A549 (cell line): ENCODE measurements at regions not wholly inside any gene's neighbourhood (a gene's known extent, or its start where the extent isn't known, plus 50 kb on each side); places are given as distances from the start of the nearest gene placed in this dataset.

Source experiments
- ATOH8 ChIP-seq: fragments of 250-450 bp; sonication (Bioruptor Pico); IDR thresholded peaks from 2 replicates; pipeline ENCODE4 v1.5.0; 2020; ENCODE audit warnings: low read depth, mild to moderate bottlenecking, moderate library complexity
- CHD2 ChIP-seq: fragments of 150-350 bp; IDR thresholded peaks from 2 replicates; pipeline ENCODE4 v1.6.1; 2014; ENCODE audit warnings: low read length; ENCODE audit not compliant: partially characterized antibody
- CHD4 ChIP-seq: fragments of 200-600 bp; sonication (generic); IDR thresholded peaks from 2 replicates; pipeline ENCODE4 v1.6.1; 2016; ENCODE audit warnings: antibody characterized with exemption, mild to moderate bottlenecking, borderline replicate concordance
- CTCF ChIP-seq: fragments of >200 bp; sonication (Bioruptor Twin); formaldehyde crosslinking; IDR thresholded peaks from 3 replicates; pipeline ENCODE4 v1.5.1; 2016
- FOXS1 ChIP-seq: fragments of 250-450 bp; sonication (Bioruptor Pico); IDR thresholded peaks from 2 replicates; pipeline ENCODE4 v1.5.0; 2020; ENCODE audit warnings: mild to moderate bottlenecking, moderate library complexity
- GATA3 ChIP-seq: IDR thresholded peaks from 2 replicates; pipeline ENCODE4 v1.6.1; 2012; ENCODE audit warnings: borderline replicate concordance
- HDAC2 ChIP-seq: fragments of 200-600 bp; sonication (generic); IDR thresholded peaks from 2 replicates; pipeline ENCODE4 v1.6.1; 2016
- HOXA7 ChIP-seq: fragments of 250-450 bp; sonication (Bioruptor Pico); IDR thresholded peaks from 2 replicates; pipeline ENCODE4 v1.5.0; 2020; ENCODE audit warnings: mild to moderate bottlenecking, moderate library complexity
- HOXB5 ChIP-seq: fragments of 250-450 bp; sonication (Bioruptor Pico); IDR thresholded peaks from 2 replicates; pipeline ENCODE4 v1.5.0; 2020; ENCODE audit warnings: mild to moderate bottlenecking, moderate library complexity
- JUNB ChIP-seq: fragments of >200 bp; sonication (Bioruptor Twin); formaldehyde crosslinking; IDR thresholded peaks from 2 replicates; pipeline ENCODE4 v1.6.1; 2016
- KDM5A ChIP-seq: fragments of 200-600 bp; sonication (generic); IDR thresholded peaks from 2 replicates; pipeline ENCODE4 v1.6.1; 2016; ENCODE audit warnings: antibody characterized with exemption, mild to moderate bottlenecking
- MAZ ChIP-seq: fragments of 150-350 bp; IDR thresholded peaks from 2 replicates; pipeline ENCODE4 v1.6.1; 2014; ENCODE audit warnings: antibody characterized with exemption, low read depth, low read length, borderline replicate concordance
- MYC ChIP-seq: IDR thresholded peaks from 2 replicates; pipeline ENCODE4 v1.6.1; 2012; ENCODE audit warnings: mild to moderate bottlenecking, inconsistent platforms, low read length, improper control_type of control experiment, borderline replicate concordance
- NFE2L2 ChIP-seq: fragments of 150-350 bp; conservative IDR thresholded peaks from 2 replicates; pipeline ENCODE4 v1.6.1; 2014; ENCODE audit warnings: low read length
- NPAS2 ChIP-seq: fragments of 250-450 bp; sonication (Bioruptor Pico); IDR thresholded peaks from 2 replicates; pipeline ENCODE4 v1.8.0; 2022; ENCODE audit warnings: mild to moderate bottlenecking, moderate library complexity, borderline replicate concordance
- NR3C1 ChIP-seq: fragments of >200 bp; sonication (Bioruptor Twin); formaldehyde crosslinking; IDR thresholded peaks from 3 replicates; pipeline ENCODE4 v1.6.1; 2017
- RARB ChIP-seq: fragments of 250-450 bp; sonication (Bioruptor Pico); IDR thresholded peaks from 2 replicates; pipeline ENCODE4 v1.8.0; 2021; ENCODE audit warnings: mild to moderate bottlenecking, moderate library complexity
- RCOR1 ChIP-seq: fragments of 150-350 bp; IDR thresholded peaks from 2 replicates; pipeline ENCODE4 v1.6.1; 2014; ENCODE audit warnings: antibody characterized with exemption, low read length, low read depth
- SREBF2 ChIP-seq: fragments of 450-650 bp; IDR thresholded peaks from 2 replicates; pipeline ENCODE4 v1.6.1; 2014; ENCODE audit warnings: mild to moderate bottlenecking, moderate library complexity
- TFCP2L1 ChIP-seq: fragments of 250-450 bp; sonication (Bioruptor Pico); IDR thresholded peaks from 2 replicates; pipeline ENCODE4 v1.5.0; 2021; ENCODE audit warnings: mild to moderate bottlenecking
- TP53 ChIP-seq: fragments of 250-450 bp; sonication (Bioruptor Pico); IDR thresholded peaks from 2 replicates; pipeline ENCODE4 v1.5.0; 2021; ENCODE audit warnings: mild to moderate bottlenecking, moderate library complexity
- USF2 ChIP-seq: fragments of 450-650 bp; IDR thresholded peaks from 2 replicates; pipeline ENCODE4 v1.6.1; 2014; ENCODE audit warnings: antibody characterized with exemption
- ZSCAN20 ChIP-seq: fragments of 250-450 bp; sonication (Bioruptor Pico); IDR thresholded peaks from 2 replicates; pipeline ENCODE4 v1.8.0; 2022; ENCODE audit warnings: mild to moderate bottlenecking, moderate library complexity
- TF ChIP-seq, protein P1 (sequence below): IDR thresholded peaks from 2 replicates; pipeline ENCODE4 v1.6.1; 2012
- TF ChIP-seq, protein P2 (sequence below): IDR thresholded peaks from 2 replicates; pipeline ENCODE4 v1.6.1; 2012

DNA sequence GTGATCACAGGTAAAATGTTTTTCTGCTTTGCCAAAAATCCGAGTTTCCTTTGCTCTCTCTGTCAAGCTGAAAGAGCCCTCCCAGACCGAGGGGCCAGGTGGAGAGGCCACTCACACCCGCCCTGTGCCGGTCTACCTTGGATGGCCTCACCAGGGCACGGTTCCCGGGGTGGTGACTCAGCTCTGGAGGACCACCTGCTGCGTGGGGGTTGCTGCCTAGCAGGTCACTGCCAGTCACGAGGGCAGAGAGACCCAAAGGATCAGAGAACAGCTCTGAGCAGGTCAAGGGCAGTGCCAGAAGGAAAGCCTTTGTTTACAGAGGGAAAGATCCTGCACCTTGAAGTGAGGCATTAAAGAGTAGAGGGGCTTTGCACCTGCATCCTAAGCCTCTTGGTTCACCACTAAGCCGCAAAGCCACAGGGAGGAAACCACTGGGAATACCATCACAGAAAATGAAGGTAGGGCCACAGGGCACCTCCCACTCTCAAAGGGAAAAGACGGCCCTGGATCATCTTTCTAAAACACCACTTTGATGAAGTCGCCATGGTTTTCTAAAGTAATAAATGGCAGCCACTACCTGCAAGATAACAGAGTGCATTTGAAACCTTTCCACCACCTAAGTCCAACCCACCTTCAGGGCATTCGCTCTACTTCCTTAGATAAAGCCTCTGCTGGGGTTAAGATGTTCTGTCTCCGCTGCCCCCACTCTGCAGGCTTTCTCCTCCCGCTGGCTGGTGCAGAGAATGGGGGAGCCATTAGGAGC, 160.3 kb upstream of the KLF14 start (continued):
- no peak for TF ChIP-seq HOXB5 (CRISPR knock-in tag)
- peak; percentile 80 for TF ChIP-seq USF2
- TF ChIP-seq CHD2, result no peak
- TF ChIP-seq NR3C1, result no peak
- TF ChIP-seq NFE2L2, result peak; percentile 62; the same call in 1 of the 2 replicates
- TF ChIP-seq, protein P1, sequence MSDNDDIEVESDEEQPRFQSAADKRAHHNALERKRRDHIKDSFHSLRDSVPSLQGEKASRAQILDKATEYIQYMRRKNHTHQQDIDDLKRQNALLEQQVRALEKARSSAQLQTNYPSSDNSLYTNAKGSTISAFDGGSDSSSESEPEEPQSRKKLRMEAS, result peak; percentile 94
- TF ChIP-seq HDAC2, result no peak
- TF ChIP-seq TP53 (CRISPR knock-in tag), result peak; percentile 29; the same call in 1 of the 2 replicates
- no peak for TF ChIP-seq ZSCAN20 (CRISPR knock-in tag)
- TF ChIP-seq ATOH8 (CRISPR knock-in tag), result peak; percentile 82
- no peak for TF ChIP-seq CTCF
- no peak for TF ChIP-seq RCOR1
- TF ChIP-seq RARB (CRISPR knock-in tag), result peak; percentile 81; the same call in 1 of the 2 replicates
- no peak for TF ChIP-seq FOXS1 (CRISPR knock-in tag)
- TF ChIP-seq, protein P2, sequence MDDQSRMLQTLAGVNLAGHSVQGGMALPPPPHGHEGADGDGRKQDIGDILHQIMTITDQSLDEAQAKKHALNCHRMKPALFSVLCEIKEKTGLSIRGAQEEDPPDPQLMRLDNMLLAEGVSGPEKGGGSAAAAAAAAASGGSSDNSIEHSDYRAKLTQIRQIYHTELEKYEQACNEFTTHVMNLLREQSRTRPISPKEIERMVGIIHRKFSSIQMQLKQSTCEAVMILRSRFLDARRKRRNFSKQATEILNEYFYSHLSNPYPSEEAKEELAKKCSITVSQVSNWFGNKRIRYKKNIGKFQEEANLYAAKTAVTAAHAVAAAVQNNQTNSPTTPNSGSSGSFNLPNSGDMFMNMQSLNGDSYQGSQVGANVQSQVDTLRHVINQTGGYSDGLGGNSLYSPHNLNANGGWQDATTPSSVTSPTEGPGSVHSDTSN, result peak; percentile 81
- TF ChIP-seq SREBF2, result no peak
- no peak for TF ChIP-seq MAZ
- no peak for TF ChIP-seq CHD4
- peak; percentile 97 for TF ChIP-seq GATA3
- no peak for TF ChIP-seq NPAS2
- TF ChIP-seq KDM5A, result no peak
- no peak for TF ChIP-seq HOXA7 (CRISPR knock-in tag)
- peak; percentile 88 for TF ChIP-seq JUNB
- 0 out of 2 replicates have a peak, but pooled peaks have one; percentile 22 for TF ChIP-seq TFCP2L1 (CRISPR knock-in tag)
- no peak for TF ChIP-seq MYC
